A549 (cell line): ENCODE measurements at regions not wholly inside any gene's neighbourhood (a gene's known extent, or its start where the extent isn't known, plus 50 kb on each side); places are given as distances from the start of the nearest gene placed in this dataset.

ENCODE experiments used
- CHD2 ChIP-seq: fragments of 150-350 bp; IDR thresholded peaks from 2 replicates; pipeline ENCODE4 v1.6.1; 2014; ENCODE audit warnings: low read length; ENCODE audit not compliant: partially characterized antibody
- CHD4 ChIP-seq: fragments of 200-600 bp; sonication (generic); IDR thresholded peaks from 2 replicates; pipeline ENCODE4 v1.6.1; 2016; ENCODE audit warnings: antibody characterized with exemption, mild to moderate bottlenecking, borderline replicate concordance
- CTCF ChIP-seq: fragments of >200 bp; sonication (Bioruptor Twin); formaldehyde crosslinking; IDR thresholded peaks from 3 replicates; pipeline ENCODE4 v1.5.1; 2016
- EHF ChIP-seq: fragments of 250-450 bp; sonication (Bioruptor Pico); IDR thresholded peaks from 2 replicates; pipeline ENCODE4 v1.5.0; 2020; ENCODE audit warnings: mild to moderate bottlenecking
- JUNB ChIP-seq: fragments of >200 bp; sonication (Bioruptor Twin); formaldehyde crosslinking; IDR thresholded peaks from 2 replicates; pipeline ENCODE4 v1.6.1; 2016
- POLR2A ChIP-seq: IDR thresholded peaks from 2 replicates; pipeline ENCODE4 v1.6.1; 2012; ENCODE audit warnings: mild to moderate bottlenecking, low read length
- SMC3 ChIP-seq: fragments of >200 bp; sonication (Bioruptor Twin); formaldehyde crosslinking; IDR thresholded peaks from 3 replicates; pipeline ENCODE4 v1.6.1; 2018; ENCODE audit warnings: inconsistent platforms
- TP53 ChIP-seq: fragments of 250-450 bp; sonication (Bioruptor Pico); IDR thresholded peaks from 2 replicates; pipeline ENCODE4 v1.5.0; 2021; ENCODE audit warnings: mild to moderate bottlenecking, moderate library complexity
- ZNF302 ChIP-seq: fragments of 250-450 bp; sonication (Bioruptor Pico); IDR thresholded peaks from 2 replicates; pipeline ENCODE4 v1.9.0; 2021; ENCODE audit warnings: inconsistent platforms, mild to moderate bottlenecking, moderate library complexity
- TF ChIP-seq, protein P1 (sequence below): fragments of 450-650 bp; IDR thresholded peaks from 2 replicates; pipeline ENCODE4 v1.6.1; 2014; ENCODE audit warnings: antibody characterized with exemption

GRCh38 chr9:2307480-2307879, 292.3 kb downstream of the SMARCA2 start:
- TF ChIP-seq SMC3 (no peak), CTCF (no peak), CHD2 (no peak), POLR2A (no peak), JUNB (no peak), TP53 (CRISPR knock-in tag) (no peak), CHD4 (no peak), EHF (no peak), ZNF302 (CRISPR knock-in tag) (no peak)
- TF ChIP-seq, protein P1, sequence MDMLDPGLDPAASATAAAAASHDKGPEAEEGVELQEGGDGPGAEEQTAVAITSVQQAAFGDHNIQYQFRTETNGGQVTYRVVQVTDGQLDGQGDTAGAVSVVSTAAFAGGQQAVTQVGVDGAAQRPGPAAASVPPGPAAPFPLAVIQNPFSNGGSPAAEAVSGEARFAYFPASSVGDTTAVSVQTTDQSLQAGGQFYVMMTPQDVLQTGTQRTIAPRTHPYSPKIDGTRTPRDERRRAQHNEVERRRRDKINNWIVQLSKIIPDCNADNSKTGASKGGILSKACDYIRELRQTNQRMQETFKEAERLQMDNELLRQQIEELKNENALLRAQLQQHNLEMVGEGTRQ = no peak
